ENCODE measurements at regions not wholly inside any gene's neighbourhood (a gene's known extent, or its start where the extent isn't known, plus 50 kb on each side); places are given as distances from the start of the nearest gene placed in this dataset.

DNA sequence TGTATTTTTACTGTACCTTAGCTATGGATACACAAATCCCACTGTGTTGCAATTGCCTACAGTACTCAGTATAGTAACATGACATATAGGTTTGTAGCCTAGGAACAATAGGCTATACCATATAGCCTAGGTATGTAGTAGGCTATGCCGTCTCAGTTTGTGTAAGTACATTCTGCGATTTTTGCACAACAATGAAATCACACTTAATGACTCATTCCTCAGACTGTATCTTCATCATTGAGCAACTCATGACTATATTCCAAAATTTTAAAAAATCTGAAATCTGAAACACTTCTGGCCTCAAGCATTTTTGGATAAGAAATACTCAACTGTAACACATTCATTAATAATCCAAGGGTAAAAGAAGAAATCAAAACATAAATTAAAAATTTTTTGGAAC, 666.8 kb upstream of the GRAMD2B start:
- TF ChIP-seq, protein P1, sequence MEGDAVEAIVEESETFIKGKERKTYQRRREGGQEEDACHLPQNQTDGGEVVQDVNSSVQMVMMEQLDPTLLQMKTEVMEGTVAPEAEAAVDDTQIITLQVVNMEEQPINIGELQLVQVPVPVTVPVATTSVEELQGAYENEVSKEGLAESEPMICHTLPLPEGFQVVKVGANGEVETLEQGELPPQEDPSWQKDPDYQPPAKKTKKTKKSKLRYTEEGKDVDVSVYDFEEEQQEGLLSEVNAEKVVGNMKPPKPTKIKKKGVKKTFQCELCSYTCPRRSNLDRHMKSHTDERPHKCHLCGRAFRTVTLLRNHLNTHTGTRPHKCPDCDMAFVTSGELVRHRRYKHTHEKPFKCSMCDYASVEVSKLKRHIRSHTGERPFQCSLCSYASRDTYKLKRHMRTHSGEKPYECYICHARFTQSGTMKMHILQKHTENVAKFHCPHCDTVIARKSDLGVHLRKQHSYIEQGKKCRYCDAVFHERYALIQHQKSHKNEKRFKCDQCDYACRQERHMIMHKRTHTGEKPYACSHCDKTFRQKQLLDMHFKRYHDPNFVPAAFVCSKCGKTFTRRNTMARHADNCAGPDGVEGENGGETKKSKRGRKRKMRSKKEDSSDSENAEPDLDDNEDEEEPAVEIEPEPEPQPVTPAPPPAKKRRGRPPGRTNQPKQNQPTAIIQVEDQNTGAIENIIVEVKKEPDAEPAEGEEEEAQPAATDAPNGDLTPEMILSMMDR (conservative IDR thresholded peaks at IDR 0.05; ENCODE audit: low read depth, low read length): no peak
- H3K4me3 ChIP-seq (ENCODE audit: low read depth, low read length): no peak overlapping the region
- DNase-seq (ENCODE audit: low read depth): no peak

- no peak for DNase-seq (ENCODE audit: low read depth)
- H3K4me3 ChIP-seq (ENCODE audit: low read depth, low read length): no peak overlapping the region
- TF ChIP-seq, protein P1 (conservative IDR thresholded peaks at IDR 0.05; ENCODE audit: low read depth, low read length): no peak
Observed at GRCh38 chr5:125766706-125767105, 656.5 kb upstream of the GRAMD2B start.

DNA sequence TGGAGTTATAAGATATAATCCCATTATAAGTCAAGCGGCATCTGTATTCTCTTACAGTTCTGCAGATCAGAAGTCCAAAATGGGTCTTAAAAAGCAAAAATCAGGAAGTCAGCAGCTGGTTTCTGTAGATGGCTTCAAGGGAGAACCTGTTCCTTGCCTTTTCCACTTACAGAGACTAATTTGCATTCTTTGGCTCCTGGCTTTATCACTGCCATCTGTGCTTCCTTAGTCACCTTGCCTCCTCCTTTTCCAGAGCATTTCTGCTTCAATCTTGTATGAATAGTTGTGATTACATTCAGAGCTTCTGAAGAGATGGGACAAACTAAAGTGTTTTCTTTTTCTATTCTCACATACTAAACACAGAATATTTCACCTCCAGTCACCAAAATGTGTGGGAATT, 647.3 kb upstream of the GRAMD2B start:
- TF ChIP-seq, protein P1 (conservative IDR thresholded peaks at IDR 0.05; ENCODE audit: low read depth, low read length): no peak
- DNase-seq (ENCODE audit: low read depth): no peak
- H3K4me3 ChIP-seq (ENCODE audit: low read depth, low read length): no peak overlapping the region

DNA sequence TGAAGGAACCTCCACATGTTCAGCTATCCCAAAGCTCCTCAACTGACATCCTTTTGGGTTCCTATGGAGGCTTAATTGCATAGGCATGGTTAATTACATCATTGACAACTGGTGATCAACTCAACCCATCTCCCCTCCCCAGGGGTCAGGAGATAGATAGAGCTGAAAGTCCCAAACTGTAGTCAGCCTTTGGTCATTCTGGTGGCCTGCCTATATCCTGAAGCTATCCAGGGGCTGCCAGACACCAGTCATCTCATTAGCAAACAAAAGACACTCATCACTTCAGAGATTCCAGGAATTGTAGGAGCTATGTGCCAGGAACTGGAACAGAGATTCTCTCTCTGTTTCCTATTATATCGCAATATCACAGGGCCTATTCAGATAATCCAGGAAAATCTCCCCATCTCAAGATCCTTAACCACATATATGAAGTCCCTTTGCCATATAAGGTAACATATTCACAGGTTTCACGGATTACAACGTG, 646.5 kb upstream of the GRAMD2B start:
- TF ChIP-seq, protein P1 (conservative IDR thresholded peaks at IDR 0.05; ENCODE audit: low read depth, low read length): no peak
- no peak for DNase-seq (ENCODE audit: low read depth)
- no peak overlapping the region for H3K4me3 ChIP-seq (ENCODE audit: low read depth, low read length)

DNA sequence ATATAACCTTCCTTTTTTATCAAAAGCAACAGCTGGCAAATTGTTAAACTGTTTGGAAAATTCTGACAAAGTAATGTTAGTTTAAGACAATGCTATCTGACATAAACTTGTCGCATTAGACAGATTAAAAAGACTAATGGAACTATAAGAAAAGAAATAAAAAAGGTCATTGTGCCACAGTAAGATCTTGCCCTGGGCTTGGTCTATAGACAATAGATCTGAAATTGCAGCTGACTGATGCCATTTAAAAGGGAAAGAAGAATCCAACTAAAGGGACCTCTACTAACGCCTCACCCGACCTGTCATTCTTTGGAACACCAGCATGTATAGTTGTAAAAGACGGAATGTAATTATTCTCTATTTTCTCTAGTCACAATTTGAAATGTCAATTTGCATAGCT, 644.4 kb upstream of the GRAMD2B start:
- no peak overlapping the region for H3K4me3 ChIP-seq (ENCODE audit: low read depth, low read length)
- TF ChIP-seq, protein P1 (conservative IDR thresholded peaks at IDR 0.05; ENCODE audit: low read depth, low read length): no peak
- DNase-seq (ENCODE audit: low read depth): no peak

- no peak overlapping the region for H3K4me3 ChIP-seq (ENCODE audit: low read depth, low read length)
- DNase-seq (ENCODE audit: low read depth): no peak
- TF ChIP-seq, protein P1 (conservative IDR thresholded peaks at IDR 0.05; ENCODE audit: low read depth, low read length): no peak
Observed at GRCh38 chr5:125785407-125785806, 637.8 kb upstream of the GRAMD2B start.

DNA sequence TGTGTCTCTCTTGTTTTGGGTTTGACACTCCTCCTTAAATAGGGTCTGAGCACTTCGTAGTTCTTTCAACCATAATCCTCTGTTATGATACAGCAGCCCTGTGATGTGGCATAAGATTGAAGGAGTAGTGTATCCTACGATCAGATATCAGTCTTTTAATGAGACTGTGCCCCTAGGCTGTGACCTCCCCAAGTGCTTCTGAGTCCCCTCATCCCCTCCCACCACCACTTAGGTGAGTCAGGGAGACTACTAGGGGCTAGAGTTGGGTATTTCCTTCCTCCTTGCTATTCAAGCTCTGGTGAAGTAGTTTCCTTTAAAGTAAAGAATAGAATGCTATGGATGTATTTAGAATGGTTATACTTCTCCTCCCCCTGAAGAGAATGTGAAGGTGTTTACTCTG, 637.2 kb upstream of the GRAMD2B start:
- DNase-seq (ENCODE audit: low read depth): no peak
- H3K4me3 ChIP-seq (ENCODE audit: low read depth, low read length): no peak overlapping the region
- TF ChIP-seq, protein P1 (conservative IDR thresholded peaks at IDR 0.05; ENCODE audit: low read depth, low read length): no peak
